ENCODE measurements at regions not wholly inside any gene's neighbourhood (a gene's known extent, or its start where the extent isn't known, plus 50 kb on each side); places are given as distances from the start of the nearest gene placed in this dataset.

- Histone ChIP-seq H3K4me1 (ENCODE audit: control insufficient read depth, extremely low read depth, insufficient read depth, low read length) (no peaks in the 10 kb centered on the region), H3K4me3 (replicated peaks in 1 of 3; ENCODE audit: insufficient read depth in 1 of 3, low read depth in 1 of 3, low read length in 3 of 3) (no peak overlapping the region), H3K9me1 (replicated peaks; ENCODE audit: control insufficient read depth, extremely low read depth, insufficient read depth, low read length) (no peaks in the 10 kb centered on the region), H2AFZ (ENCODE audit: low read depth, low read length) (no peak overlapping the region), H3K27ac (ENCODE audit: insufficient read depth, low read depth, low read length) (no peak overlapping the region), H3K9ac (replicated peaks; ENCODE audit: extremely low read depth, insufficient read depth, low read length) (no peak overlapping the region), H3K27me3 (ENCODE audit: control insufficient read depth in 2 of 2, insufficient read depth in 2 of 2, low read length in 2 of 2) (no peaks in the 10 kb centered on the region), H3K9me3 (replicated peaks; ENCODE audit: control insufficient read depth, insufficient read depth, low read length) (no peaks in the 10 kb centered on the region), H3K79me2 (ENCODE audit: control insufficient read depth, insufficient read depth, low read length) (no peaks in the 10 kb centered on the region), H4K20me1 (replicated peaks; ENCODE audit: control insufficient read depth, extremely low read depth, insufficient read depth, low read length) (no peaks in the 10 kb centered on the region), H3K36me3 (ENCODE audit: control insufficient read depth in 2 of 2, extremely low read depth in 1 of 2, insufficient read depth in 2 of 2, low read length in 2 of 2) (no peaks in the 10 kb centered on the region), H3K4me2 (ENCODE audit: insufficient read depth, low read length) (no peak overlapping the region)
- TF ChIP-seq FOS (IDR thresholded peaks at IDR 0.05; ENCODE audit: borderline replicate concordance, insufficient read depth, low read length) (no peak), EZH2 (IDR thresholded peaks at IDR 0.05; ENCODE audit: borderline replicate concordance, low read depth, low read length, severe bottlenecking) (no peak), POLR2AphosphoS5 (IDR thresholded peaks at IDR 0.05; ENCODE audit: insufficient read depth, low read depth, low read length) (no peak), MAX (IDR thresholded peaks at IDR 0.05; ENCODE audit: insufficient read depth, insufficient read length) (no peak), JUN (IDR thresholded peaks at IDR 0.05; ENCODE audit: borderline replicate concordance, insufficient read depth, insufficient read length, low read depth) (no peak), MYC (IDR thresholded peaks at IDR 0.05; ENCODE audit: low read depth, low read length) (no peak), GATA2 (IDR thresholded peaks at IDR 0.05; ENCODE audit: insufficient read depth, insufficient read length, low read depth, low read length) (no peak), POLR2A (IDR thresholded peaks at IDR 0.05; ENCODE audit: low read depth, low read length) (no peak)
- TF ChIP-seq, protein P1, sequence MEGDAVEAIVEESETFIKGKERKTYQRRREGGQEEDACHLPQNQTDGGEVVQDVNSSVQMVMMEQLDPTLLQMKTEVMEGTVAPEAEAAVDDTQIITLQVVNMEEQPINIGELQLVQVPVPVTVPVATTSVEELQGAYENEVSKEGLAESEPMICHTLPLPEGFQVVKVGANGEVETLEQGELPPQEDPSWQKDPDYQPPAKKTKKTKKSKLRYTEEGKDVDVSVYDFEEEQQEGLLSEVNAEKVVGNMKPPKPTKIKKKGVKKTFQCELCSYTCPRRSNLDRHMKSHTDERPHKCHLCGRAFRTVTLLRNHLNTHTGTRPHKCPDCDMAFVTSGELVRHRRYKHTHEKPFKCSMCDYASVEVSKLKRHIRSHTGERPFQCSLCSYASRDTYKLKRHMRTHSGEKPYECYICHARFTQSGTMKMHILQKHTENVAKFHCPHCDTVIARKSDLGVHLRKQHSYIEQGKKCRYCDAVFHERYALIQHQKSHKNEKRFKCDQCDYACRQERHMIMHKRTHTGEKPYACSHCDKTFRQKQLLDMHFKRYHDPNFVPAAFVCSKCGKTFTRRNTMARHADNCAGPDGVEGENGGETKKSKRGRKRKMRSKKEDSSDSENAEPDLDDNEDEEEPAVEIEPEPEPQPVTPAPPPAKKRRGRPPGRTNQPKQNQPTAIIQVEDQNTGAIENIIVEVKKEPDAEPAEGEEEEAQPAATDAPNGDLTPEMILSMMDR (IDR thresholded peaks at IDR 0.05; ENCODE audit: extremely low read depth in 1 of 2, insufficient read depth in 1 of 2, low read depth in 1 of 2, low read length in 2 of 2), result no peak
- intact Hi-C loops (cut with micrococcal nuclease), result no loop called here
- dilution Hi-C loops (cut with MboI; ENCODE audit: extremely low pct_ligation_motif_present, low sequenced_read_pairs), result no loop called here
- ChIA-PET POLR2A (no interaction called here), CTCF (no interaction called here)
- DNase-seq (ENCODE audit: low read depth, low spot score) (no peak), FAIRE-seq (no peak)
- BruUV-seq (replicated peaks), result no TSS peak
Observed at GRCh38 chr5:8953911-8954438, 591.9 kb downstream of the SEMA5A start.

All from endothelial cell of umbilical vein (primary cell).